SH-SY5Y (cell line): ENCODE measurements at regions not wholly inside any gene's neighbourhood (a gene's known extent, or its start where the extent isn't known, plus 50 kb on each side); places are given as distances from the start of the nearest gene placed in this dataset.

Experiments used
- GATA2 ChIP-seq: IDR thresholded peaks from 2 replicates; pipeline ENCODE4 v1.6.1; 2011; ENCODE audit warnings: mild to moderate bottlenecking, low read depth, low read length
- GATA3 ChIP-seq: IDR thresholded peaks from 2 replicates; pipeline ENCODE4 v1.6.1; 2011; ENCODE audit warnings: low read depth, mild to moderate bottlenecking, low read length, moderate library complexity

DNA sequence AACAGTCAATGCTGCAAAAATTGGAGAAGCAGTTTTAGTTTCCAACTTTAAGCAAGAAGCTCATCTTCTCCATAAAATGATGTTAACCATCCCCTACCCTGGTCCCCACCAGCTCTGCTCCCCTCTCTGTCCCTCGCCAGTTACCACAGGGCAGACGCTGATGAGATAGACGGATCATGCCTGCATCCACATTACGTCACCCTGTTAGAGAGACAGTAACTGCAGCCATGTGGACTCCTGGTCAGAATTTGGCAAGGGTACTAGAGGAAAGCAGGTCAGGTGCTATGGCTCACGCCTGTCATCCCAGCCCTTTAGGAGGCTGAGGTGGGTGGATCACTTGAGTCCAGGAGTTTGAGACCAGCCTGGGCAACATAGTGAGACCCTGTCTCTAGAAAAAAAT is 81.9 kb upstream of the FZD8 start:
- TF ChIP-seq GATA3: no peak
- TF ChIP-seq GATA2: no peak

DNA sequence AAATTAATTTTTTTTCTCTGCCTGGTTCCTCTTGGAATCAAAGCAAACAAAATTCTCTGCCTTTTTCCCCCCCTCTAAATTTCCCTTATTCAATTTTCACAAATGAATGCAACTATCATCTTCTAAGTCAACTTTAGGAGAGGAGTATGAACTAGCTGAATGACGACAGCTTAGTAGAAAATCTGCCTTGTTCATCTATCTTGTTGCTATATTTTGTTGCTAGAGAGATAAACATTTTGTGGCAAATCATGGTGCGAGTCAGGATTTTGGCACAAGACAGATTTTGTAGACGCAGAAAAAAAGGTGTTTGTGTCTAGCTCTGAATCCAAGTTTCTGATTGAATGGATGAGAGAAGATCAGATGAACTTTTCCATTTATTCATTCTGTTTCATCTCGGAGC is 81.0 kb upstream of the FZD8 start:
- no peak for TF ChIP-seq GATA2
- no peak for TF ChIP-seq GATA3

DNA sequence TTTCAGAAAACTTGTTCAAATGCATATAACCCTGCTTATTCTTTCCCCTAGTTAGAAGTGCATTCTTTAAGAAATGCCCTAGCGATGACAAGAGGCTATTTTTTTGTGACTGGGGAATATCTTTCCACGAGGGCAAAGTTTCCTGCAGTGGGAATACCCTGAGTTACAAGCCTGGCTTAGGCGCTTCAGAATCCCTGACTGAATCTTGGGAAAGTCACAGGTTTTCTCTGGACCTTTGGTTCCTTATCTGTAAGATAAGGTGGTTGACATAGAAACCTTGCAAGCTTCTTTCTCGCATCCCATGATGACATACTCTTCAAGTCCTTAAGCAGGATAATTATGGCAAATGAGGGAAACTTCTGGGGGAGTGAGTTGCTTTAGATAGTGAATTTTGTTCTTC is 80.5 kb upstream of the FZD8 start:
- TF ChIP-seq GATA2: no peak
- no peak for TF ChIP-seq GATA3

DNA sequence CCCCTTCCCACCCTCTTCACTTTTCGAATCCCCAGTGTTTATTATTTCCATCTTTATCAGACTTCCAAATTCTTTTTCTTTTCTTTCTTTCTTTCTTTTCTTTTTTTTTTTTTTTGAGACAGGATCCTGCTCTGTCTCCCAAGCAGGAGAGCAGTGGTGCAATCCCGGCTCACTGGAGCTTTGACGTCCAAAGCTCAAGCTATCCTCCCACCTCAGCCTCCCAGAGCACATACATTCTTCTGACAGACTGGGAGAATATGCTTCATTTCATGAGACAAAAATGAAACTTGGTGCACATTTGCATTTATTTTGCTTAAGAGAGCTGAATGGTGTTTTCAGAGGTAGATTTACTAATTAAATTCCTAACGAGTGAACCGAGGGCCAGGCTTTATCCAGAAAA is 80.1 kb upstream of the FZD8 start:
- no peak for TF ChIP-seq GATA3
- TF ChIP-seq GATA2: no peak

DNA sequence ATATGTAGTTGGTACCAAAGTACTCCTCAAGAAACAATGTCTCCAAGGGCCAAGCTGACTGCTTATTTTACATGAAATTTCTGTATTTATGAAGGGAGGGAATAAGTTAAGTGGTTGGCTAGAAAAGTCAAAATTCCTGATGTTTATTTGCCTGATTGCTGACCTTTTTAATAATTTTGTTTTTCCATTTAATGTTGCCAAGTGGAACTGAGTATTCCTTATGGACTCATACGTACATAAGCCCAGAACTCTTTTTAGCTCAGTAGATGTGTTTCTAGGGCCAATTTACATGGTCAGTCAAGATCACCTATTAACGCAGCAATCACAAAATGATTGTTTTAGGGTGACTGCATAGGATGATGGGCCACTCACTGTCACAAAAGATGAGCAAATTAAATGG is 78.3 kb upstream of the FZD8 start:
- TF ChIP-seq GATA3 (no peak), GATA2 (no peak)

DNA sequence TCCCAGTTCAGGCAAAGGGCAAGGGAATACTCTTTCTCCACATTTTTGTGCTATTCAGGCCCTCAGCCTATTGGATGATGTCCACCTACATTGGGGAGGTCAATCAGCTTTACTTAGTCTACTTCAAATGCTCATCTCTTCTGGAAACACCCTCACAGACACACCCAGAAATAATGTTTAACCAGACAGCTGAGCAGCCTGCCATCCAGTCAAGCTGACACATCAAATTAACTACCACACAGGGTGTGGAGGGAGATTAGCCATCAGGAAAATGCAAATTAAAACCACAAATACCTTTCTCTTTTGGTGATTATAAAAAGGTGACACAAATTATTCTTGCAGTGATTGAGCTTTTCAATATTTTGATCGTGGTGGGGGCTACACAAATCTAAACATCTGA is 74.7 kb upstream of the FZD8 start:
- no peak for TF ChIP-seq GATA3
- TF ChIP-seq GATA2: no peak

DNA sequence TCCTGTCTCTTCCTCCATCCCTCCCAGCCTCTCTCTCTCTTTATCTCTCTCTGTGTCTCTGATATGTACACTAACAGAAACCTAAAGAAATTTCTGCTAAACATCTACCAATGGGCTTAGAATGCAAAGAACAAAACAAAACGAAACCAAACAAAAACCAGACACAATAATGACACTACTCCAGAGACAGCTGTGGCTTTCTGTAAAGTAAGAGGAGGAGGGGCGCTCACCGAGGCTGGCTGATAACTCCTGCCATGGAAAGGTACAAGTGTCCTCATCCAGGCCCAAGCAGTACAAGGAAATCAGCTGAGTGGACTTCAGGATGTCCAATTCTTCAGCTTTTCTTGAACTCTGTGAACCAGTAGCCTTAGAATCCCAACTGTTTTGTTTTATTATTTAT is 70.4 kb upstream of the FZD8 start:
- TF ChIP-seq GATA3 (no peak), GATA2 (no peak)

DNA sequence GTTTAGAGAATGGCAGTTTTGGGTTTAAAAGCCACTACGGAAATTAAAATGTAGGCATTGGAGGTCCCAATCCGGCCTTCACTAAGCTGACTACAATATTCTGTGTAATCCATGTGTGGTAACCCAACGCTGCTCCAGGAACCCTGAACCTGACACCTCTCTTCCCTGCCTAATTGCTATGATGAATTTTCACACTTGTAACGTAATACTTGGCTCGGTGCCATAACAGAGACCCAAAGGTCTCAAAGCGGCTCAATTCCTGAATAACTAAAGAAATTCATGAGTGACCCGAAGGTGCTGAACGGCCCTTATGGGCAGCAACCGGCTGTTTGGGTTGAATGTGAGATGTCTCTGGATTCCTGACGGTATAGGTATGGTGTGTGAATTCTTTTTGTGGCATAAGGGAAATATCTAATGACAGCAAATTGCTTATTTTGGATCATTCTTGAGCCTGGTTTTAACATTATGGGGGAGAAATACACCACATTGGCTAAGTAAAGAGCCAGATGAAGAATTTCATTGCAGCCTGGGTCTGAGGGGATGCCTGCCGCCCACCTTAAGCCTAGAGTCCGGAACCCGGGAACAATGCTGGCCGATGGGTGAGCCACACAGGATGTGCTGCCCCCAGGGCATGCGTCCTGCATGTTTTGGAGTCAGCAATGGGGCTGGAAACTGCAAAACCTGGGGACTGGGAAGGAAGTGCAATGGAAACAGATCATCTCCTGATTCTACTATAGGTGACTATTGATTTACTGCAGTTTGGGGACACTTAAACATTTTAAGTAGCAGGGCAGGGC is 69.7 kb upstream of the FZD8 start:
- TF ChIP-seq GATA3 (no peak), GATA2 (no peak)

DNA sequence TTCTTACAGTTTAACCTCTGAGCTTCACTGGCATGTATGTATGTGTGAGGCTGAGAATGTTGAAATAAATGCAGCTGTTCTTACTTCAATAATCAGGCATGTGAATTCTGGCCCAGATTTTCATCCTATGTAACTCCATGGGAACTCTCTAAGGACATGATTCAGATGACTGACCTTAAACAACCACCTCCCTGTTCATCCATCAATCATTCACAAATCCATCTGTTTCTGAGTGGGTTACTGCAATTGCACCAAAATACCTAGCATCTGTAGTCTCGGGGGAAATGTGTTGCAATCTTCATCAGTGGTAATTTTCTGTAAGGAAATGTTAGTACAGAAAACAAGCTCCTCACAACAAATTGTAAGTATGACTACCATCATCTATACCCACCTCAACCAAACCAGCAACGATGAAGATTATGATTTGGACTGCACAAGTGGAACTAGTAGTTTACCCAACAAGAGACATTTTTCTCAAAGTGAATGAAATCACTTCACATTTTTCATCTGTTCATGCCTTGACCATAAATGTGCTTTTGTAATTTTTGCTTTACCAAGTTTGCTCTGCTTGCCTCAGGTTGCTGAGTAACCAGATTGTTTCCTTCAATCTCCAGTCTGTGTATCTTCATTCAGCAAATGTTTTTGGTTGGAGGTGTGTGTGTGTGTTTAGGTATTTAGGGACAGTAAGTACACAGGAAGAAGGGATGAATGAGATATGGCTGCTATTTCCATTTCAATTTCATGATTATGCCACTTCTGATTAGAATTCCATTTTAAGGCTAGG is 65.7 kb upstream of the FZD8 start:
- no peak for TF ChIP-seq GATA2
- TF ChIP-seq GATA3: no peak

DNA sequence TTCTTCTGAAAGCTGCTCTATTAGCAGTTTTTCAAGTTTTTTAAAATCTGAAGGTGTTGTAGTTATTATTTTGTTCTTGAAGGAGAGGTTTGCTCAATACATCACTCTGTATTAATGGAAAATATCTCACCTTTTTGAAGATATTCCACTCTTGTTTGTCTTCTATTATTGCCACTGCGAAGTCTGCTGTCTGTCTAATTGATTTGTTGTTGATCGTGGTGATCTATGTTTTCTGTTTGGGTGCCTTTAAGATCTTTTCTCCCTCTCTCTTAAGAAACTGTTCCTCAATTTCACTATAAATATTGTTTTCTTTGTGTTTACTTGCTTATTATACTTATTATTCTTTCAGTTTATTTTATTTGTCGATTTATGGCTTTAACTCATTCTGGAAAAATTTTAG is 64.9 kb upstream of the FZD8 start:
- TF ChIP-seq GATA3 (no peak), GATA2 (no peak)

DNA sequence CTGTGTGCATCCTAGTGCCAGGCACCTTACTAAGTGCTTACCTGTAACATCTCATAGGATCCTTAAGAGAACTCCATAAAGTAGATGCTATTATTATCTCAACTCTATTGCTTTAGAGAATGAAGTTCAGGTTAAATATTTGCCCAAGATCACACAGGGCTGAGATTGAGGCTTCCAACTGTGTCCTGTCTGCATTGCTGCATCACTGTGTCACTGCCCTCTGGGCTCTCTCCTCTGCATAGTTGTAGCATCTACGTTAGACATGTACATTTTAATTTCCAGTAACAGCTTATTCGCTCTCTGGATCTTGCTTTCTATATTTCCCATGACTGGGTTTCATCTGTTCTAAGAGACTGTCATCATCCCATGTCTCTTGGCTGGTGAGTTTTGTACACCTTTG is 63.6 kb upstream of the FZD8 start:
- no peak for TF ChIP-seq GATA3
- TF ChIP-seq GATA2: no peak

DNA sequence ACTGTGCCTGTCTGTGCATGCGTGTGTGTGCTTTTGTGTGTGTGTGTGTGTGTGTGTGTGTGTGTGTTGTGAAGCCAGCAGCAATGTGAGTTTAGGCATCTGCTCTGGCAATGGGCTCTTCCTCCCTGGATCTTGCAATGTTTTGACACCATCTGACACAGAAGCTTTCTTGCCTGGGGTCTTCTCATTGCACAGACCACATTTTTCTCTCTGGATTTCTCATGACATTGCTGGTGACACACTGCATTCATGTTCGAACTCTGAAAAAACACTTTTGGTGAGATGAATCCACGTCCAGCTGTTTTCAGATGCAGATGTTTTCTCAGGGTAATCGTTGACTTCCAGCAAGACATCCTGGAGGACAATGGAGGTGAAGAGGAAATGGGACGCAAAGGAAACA is 63.0 kb upstream of the FZD8 start:
- TF ChIP-seq GATA2: no peak
- no peak for TF ChIP-seq GATA3

DNA sequence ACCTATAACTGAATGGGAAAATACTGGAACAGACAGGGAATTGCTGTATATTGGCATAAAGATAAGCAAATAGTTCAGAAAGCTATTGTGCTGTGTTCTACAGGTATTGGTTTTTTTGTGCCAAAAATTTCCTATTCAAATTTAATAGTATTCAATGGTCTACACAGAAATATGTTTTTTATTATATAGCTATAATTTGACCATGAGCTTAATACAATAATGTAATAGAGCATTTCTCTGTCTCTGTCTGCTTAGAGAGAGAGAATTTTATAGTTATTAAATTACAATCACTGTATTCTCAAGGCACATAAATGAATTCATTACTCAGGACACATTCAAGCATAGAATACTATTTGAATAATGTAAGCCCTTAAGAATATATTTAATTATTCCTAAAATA is 62.3 kb upstream of the FZD8 start:
- TF ChIP-seq GATA2 (no peak), GATA3 (no peak)

DNA sequence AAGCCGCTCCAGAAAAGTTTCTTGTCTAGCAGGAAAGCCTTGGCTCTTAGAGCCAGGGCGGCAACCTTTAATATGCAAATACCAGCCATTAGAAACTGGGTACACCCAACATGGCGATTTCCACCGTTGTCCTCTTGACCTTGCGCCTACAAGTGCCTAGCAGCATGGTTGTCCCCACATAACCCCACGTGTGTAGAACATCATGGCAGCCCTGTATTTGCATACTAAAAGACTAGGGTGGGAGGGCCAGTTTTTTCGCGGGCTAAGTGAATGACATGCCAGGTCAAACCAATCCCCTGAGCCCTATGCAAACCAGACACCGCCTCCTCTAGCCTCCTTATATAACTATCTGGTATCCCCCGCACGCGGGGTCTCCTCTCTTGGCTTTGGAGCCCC is 58.4 kb upstream of the FZD8 start:
- TF ChIP-seq GATA2 (no peak), GATA3 (no peak)

DNA sequence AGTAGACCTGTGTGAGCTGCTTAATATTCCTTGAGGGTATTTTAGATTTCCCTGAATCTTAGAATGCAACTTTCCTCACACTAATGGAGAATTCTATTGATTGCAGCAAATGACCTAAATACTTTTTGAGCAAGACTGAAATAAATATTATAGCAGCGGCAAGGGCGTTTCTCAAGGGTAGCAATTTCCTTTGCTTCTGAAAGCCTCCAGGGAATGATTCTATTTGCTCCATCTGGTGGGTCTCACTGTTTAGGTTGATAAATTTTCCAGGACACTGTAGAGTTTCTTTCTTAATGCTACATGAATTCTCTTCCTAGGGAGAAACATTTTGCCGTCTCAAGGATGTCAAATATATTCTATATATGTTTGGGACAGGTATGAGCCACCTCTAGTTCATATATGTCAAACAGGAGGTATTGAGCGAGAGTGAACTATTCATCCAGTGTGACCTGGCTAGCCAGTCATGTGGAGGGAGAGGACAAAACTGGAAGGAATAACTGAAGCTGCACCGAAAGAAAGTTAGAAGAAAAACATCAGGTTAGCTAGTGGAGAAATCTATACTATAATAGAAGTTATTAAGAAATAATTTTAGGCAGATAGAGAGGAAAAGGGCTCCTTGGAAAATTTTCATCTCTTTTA is 57.9 kb upstream of the FZD8 start:
- TF ChIP-seq GATA2 (no peak), GATA3 (no peak)
